HEK293T (cell line): ENCODE measurements at regions not wholly inside any gene's neighbourhood (a gene's known extent, or its start where the extent isn't known, plus 50 kb on each side); places are given as distances from the start of the nearest gene placed in this dataset.
"Not testable (repeated sequence)": the region's sequence is repeated elsewhere in the genome, so short reads cannot be mapped to it uniquely, and the experiment has no call there.

ENCODE experiments used
- ARNT ChIP-seq: fragments of 450-650 bp; IDR thresholded peaks from 2 replicates; pipeline ENCODE4 v1.6.1; 2017; ENCODE audit warnings: mild to moderate bottlenecking
- BHLHE40 ChIP-seq: fragments of 450-650 bp; IDR thresholded peaks from 2 replicates; pipeline ENCODE4 v1.6.1; 2016; ENCODE audit warnings: mild to moderate bottlenecking, moderate library complexity, borderline replicate concordance
- ELF4 ChIP-seq: fragments of 450-650 bp; IDR thresholded peaks from 2 replicates; pipeline ENCODE4 v1.6.1; 2017; ENCODE audit warnings: antibody characterized with exemption
- FOXA1 ChIP-seq: fragments of 450-650 bp; IDR thresholded peaks from 2 replicates; pipeline ENCODE4 v1.6.1; 2016; ENCODE audit warnings: mild to moderate bottlenecking
- FOXK2 ChIP-seq: fragments of 450-650 bp; IDR thresholded peaks from 2 replicates; pipeline ENCODE4 v1.6.1; 2016; ENCODE audit warnings: mild to moderate bottlenecking
- FOXM1 ChIP-seq: fragments of 450-650 bp; IDR thresholded peaks from 2 replicates; pipeline ENCODE4 v1.6.1; 2017; ENCODE audit warnings: mild to moderate bottlenecking, borderline replicate concordance
- HDGF ChIP-seq: fragments of 450-650 bp; IDR thresholded peaks from 2 replicates; pipeline ENCODE4 v1.6.1; 2017; ENCODE audit warnings: antibody characterized with exemption, borderline replicate concordance
- LEF1 ChIP-seq: fragments of 450-650 bp; IDR thresholded peaks from 2 replicates; pipeline ENCODE4 v1.6.1; 2017; ENCODE audit warnings: mild to moderate bottlenecking, borderline replicate concordance
- NFRKB ChIP-seq: fragments of 450-650 bp; IDR thresholded peaks from 2 replicates; pipeline ENCODE4 v1.6.1; 2016; ENCODE audit warnings: mild to moderate bottlenecking, moderate library complexity
- SP1 ChIP-seq: fragments of 450-650 bp; IDR thresholded peaks from 2 replicates; pipeline ENCODE4 v1.6.1; 2017
- SUZ12 ChIP-seq: fragments of 450-650 bp; IDR thresholded peaks from 2 replicates; pipeline ENCODE4 v1.6.1; 2016; ENCODE audit warnings: mild to moderate bottlenecking
- TARDBP ChIP-seq: fragments of 450-650 bp; IDR thresholded peaks from 2 replicates; pipeline ENCODE4 v1.6.1; 2016
- ZNF384 ChIP-seq: fragments of 450-650 bp; IDR thresholded peaks from 2 replicates; pipeline ENCODE4 v1.6.1; 2016
- TF ChIP-seq, protein P1 (sequence below): fragments of 450-650 bp; IDR thresholded peaks from 2 replicates; pipeline ENCODE4 v1.6.1; 2016

DNA sequence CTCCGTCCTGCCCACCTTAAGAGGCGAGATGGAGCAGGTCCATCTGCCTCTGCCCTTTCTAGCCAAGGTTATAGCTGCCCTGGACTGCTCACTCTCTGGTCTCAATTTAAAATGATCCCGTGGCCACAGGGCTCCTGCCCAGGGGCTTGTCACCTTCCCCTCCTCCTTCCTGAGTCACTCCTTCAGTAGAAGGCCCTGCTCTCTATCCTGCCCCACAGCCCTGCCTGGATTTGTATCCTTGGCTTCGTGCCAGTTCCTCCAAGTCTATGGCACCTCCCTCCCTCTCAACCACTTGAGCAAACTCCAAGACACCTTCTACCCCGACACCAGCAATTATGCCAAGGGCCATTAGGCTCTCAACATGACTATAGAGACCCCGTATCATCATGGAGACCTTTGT lies 105.3 kb upstream of the PZP start:
- TF ChIP-seq ELF4, TARDBP, FOXM1, SP1, BHLHE40, SUZ12, FOXA1, FOXK2, ZNF384, ARNT, HDGF, LEF1, NFRKB: not testable (repeated sequence)
- TF ChIP-seq, protein P1, sequence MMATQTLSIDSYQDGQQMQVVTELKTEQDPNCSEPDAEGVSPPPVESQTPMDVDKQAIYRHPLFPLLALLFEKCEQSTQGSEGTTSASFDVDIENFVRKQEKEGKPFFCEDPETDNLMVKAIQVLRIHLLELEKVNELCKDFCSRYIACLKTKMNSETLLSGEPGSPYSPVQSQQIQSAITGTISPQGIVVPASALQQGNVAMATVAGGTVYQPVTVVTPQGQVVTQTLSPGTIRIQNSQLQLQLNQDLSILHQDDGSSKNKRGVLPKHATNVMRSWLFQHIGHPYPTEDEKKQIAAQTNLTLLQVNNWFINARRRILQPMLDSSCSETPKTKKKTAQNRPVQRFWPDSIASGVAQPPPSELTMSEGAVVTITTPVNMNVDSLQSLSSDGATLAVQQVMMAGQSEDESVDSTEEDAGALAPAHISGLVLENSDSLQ: not testable (repeated sequence)
